HG03558 (cell line): ENCODE measurements at regions not wholly inside any gene's neighbourhood (a gene's known extent, or its start where the extent isn't known, plus 50 kb on each side); places are given as distances from the start of the nearest gene placed in this dataset.

Experiments used
- ATAC-seq: cut with Tn5 transposase; IDR thresholded peaks from one replicate; pipeline ENCODE4 v1.9.1; 2021; ENCODE audit warnings: moderate number of reproducible peaks; ENCODE audit not compliant: unreplicated experiment; ENCODE audit errors: extremely low read depth

- ATAC-seq, result no peak
Measured at GRCh38 chr2:103627301-103627700, 865.5 kb downstream of the TMEM182 start.

DNA sequence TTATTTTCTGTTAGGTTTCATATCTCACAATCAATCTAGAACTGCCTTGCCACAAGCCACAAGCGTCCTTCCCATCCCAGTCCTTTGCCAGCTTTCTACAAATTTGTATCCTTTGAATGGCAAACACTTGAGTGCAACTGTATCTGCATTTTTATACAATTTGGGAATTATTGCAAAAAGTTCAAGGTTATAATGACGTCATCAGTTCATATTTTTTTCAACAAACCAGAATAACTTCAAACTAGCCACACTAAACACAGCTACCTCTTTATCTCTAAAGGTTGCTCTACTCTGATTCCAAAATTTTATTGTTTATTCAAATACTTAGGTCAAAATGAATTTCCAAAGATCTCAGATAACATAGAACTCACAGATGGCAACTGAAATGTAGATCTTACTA, 877.1 kb downstream of the TMEM182 start:
- ATAC-seq, result no peak

DNA sequence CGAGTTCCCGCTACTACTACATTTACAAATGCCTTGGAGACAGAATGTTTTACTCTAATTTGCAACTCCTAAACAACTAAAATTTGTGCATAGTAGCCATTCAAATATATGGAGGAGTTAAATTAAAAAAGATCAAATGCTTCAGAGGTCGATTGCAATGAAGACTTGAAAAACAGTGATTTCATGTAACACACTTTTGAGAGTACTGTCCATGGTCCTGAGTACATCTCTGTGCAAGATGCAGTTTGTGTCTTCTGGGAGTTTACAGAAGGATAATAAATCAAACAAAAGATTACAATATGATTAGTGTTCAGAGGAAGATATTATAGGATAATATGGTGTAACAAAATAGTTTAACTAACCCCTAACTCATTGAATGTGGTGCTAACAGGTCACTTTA, 894.7 kb downstream of the TMEM182 start:
- no peak for ATAC-seq

DNA sequence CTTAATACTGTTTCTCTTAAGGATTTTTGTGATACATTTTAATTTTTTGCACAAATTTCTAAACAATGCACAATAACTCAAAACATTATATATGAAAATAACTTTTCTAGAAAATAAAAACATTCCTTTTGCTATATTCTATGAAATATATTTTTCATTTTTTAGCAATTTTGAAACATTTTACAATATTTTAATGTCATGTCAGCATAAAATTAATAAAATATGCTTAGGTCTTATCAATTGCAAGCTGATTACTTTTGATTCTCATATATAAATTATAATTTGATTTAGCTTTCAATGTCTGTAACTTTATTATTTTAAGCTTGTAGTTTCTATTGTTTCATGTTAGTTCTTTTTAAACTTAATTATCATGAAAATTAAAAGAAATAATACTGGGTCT, 898.7 kb downstream of the TMEM182 start:
- no peak for ATAC-seq

GRCh38 chr2:103660947-103661346, 899.1 kb downstream of the TMEM182 start:
- ATAC-seq, result no peak

GRCh38 chr2:103664690-103665089, 902.9 kb downstream of the TMEM182 start:
- ATAC-seq, result no peak

DNA sequence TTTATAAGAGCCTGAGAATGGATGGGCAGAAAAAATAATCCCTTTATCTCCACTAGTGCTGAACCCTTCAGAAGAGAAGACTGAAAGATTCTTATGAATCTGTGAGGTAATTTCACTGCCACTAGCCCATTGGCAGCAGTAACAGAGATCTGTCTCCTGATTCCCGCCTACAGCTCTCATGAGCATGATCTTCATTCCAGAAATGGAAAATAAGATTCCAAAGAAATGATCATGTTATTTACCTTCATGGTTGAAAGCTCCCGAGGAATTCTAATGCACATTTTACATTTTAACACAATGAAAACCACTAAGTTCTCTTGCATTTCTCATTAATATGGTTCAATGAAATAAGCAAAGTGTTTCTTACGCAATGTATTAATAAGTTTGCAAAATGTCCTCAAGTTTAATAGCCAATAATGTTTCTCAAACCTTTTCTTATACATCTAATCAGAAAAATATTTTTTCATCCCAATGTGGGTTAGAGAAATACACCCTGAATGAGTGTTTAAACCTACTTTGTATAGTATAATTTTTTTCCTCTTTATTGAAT, 905.6 kb downstream of the TMEM182 start:
- ATAC-seq, result no peak

- no peak for ATAC-seq
Measured at GRCh38 chr2:103669531-103669930, 907.7 kb downstream of the TMEM182 start.
